GM21528 (cell line): ENCODE measurements at regions not wholly inside any gene's neighbourhood (a gene's known extent, or its start where the extent isn't known, plus 50 kb on each side); places are given as distances from the start of the nearest gene placed in this dataset.
"Not testable (repeated sequence)": the region's sequence is repeated elsewhere in the genome, so short reads cannot be mapped to it uniquely, and the experiment has no call there.

Experiments used
- ATAC-seq: cut with Tn5 transposase; IDR thresholded peaks from one replicate; pipeline ENCODE4 v1.9.1; 2021; ENCODE audit warnings: mild to moderate bottlenecking, moderate library complexity; ENCODE audit not compliant: unreplicated experiment, low FRiP score

GRCh38 chr1:219324629-219325367, 151.1 kb downstream of the LYPLAL1 start:
- ATAC-seq, result no peak

- no peak for ATAC-seq
Measured at GRCh38 chr1:219324171-219324570, 150.5 kb downstream of the LYPLAL1 start.

GRCh38 chr1:219323426-219323825, 149.7 kb downstream of the LYPLAL1 start:
- ATAC-seq, result no peak

- no peak for ATAC-seq
Measured at GRCh38 chr1:219322766-219323165, 149.1 kb downstream of the LYPLAL1 start.

GRCh38 chr1:219320563-219320962, 146.9 kb downstream of the LYPLAL1 start:
- not testable (repeated sequence) for ATAC-seq

GRCh38 chr1:219318826-219319225, 145.1 kb downstream of the LYPLAL1 start:
- ATAC-seq, result no peak

- ATAC-seq, result no peak
Measured at GRCh38 chr1:219317762-219318353, 144.2 kb downstream of the LYPLAL1 start.

GRCh38 chr1:219316066-219316465, 142.4 kb downstream of the LYPLAL1 start:
- ATAC-seq, result no peak

GRCh38 chr1:219313961-219314360, 140.3 kb downstream of the LYPLAL1 start:
- ATAC-seq, result no peak

GRCh38 chr1:219312967-219313366, 139.3 kb downstream of the LYPLAL1 start:
- no peak for ATAC-seq

GRCh38 chr1:219310181-219310728, 136.6 kb downstream of the LYPLAL1 start:
- no peak for ATAC-seq

- no peak for ATAC-seq
Measured at GRCh38 chr1:219308367-219308766, 134.7 kb downstream of the LYPLAL1 start.

GRCh38 chr1:219304227-219305226, 130.8 kb downstream of the LYPLAL1 start:
- ATAC-seq, result no peak

GRCh38 chr1:219302697-219303096, 129.0 kb downstream of the LYPLAL1 start:
- no peak for ATAC-seq

- ATAC-seq, result no peak
Measured at GRCh38 chr1:219299420-219299819, 125.7 kb downstream of the LYPLAL1 start.

- ATAC-seq, result no peak
Measured at GRCh38 chr1:219298571-219299148, 125.0 kb downstream of the LYPLAL1 start.

- ATAC-seq, result no peak
Measured at GRCh38 chr1:219296430-219297355, 123.0 kb downstream of the LYPLAL1 start.

GRCh38 chr1:219294251-219294650, 120.6 kb downstream of the LYPLAL1 start:
- ATAC-seq, result no peak

- ATAC-seq, result no peak
Measured at GRCh38 chr1:219293410-219293809, 119.7 kb downstream of the LYPLAL1 start.
